Eye (tissue), 1 donor: ENCODE measurements at regions not wholly inside any gene's neighbourhood (a gene's known extent, or its start where the extent isn't known, plus 50 kb on each side); places are given as distances from the start of the nearest gene placed in this dataset.

Source experiments
- DNase-seq: peaks from one replicate; pipeline ENCODE4 v3.0.0-alpha.2; 2015

DNA sequence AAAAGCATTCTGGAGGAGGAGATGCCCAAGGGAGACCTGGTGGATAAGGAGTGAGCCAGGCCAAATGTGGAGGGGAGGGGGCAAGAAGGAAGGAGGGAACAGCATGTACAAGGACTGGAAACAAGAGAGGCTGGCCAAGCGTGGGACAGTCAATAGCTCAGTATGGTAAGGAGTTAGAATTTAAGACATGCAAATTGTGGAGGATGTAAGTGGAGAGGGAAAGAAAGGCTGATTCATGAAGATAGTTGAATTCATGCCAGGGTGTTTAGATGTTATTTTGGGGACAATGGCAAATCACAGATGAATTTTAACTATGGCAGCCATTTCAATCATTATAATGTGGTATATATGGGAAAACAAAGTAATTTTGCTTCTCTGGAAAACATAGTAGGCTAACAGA is 462.3 kb downstream of the MEIS1 start:
- no peak for DNase-seq

DNA sequence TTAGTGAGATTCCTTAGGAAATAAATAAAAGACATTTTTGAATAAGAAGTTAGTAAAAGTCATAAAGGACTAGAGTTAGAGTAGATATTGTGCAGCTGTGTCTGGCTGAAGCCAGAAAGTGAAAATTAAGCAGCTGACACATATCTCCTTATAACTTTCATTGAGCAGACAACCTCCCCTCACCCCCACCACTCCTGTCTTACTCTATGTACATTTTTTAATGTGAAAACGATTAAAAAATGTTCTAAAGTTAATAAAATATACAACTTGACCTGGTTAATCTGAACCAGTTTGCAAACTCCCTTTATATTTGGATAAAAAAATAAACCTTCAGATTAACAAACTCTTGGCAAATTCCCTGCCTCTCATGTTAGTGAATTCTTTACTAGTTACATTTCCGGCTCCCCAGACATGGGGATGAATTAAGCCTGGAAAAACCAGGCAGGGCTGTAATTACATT is 462.8 kb downstream of the MEIS1 start:
- DNase-seq = no peak

DNA sequence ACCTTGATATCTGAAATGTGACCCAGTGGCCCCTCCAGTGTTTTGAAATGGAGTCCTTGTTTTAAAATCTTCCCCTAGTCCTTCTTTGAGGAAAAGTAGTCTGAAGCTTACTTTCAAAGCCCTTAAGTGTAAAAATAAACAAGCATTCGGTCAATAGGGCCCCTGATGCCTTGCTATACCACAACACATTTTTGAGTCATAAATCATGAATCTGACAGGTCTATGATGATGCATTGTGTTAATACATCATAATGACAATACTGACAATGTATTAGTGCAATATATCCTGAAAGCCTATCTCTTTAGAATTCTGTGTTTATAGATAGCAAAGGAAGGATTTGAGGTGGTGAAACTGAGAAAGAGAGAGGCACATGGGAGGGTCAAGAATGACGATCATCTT is 464.2 kb downstream of the MEIS1 start:
- DNase-seq = no peak

DNA sequence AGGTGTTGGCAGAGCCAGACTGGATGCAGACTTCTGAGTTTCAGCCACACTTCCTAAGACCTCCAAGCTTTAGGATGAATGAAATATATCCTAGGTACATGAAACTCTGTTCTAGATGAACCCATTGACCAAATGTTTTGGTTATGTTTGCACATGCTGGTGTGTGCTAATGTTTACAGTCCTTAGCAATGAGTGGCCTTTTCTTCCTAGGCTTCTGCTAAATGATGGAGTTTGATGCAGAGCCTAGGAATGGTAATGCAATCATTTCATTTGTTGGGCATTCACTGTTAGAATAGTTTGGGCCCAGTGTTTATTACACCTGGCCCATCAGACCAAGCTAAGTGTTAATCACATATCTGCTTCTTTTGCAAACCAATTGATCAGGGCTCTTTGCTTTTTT is 464.7 kb downstream of the MEIS1 start:
- no peak for DNase-seq

DNA sequence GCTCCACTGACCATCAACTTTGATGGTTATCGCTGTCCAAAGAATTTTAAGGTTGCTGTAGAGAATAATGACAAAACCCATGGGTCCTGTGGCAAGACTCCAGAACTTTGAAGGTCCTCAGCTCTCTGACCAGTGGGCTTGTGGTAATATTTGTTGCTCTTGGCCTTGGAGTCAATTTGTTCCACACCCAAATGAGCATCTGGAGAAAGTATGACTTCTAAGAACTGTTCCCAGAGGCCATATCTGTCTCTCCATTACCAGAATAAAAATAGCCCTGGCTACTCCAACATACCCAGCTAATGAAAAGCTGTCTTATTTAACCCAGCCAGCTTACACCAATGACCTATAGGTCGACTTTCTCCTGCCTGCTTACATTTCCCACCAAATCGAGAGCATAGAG is 466.4 kb downstream of the MEIS1 start:
- DNase-seq = no peak

DNA sequence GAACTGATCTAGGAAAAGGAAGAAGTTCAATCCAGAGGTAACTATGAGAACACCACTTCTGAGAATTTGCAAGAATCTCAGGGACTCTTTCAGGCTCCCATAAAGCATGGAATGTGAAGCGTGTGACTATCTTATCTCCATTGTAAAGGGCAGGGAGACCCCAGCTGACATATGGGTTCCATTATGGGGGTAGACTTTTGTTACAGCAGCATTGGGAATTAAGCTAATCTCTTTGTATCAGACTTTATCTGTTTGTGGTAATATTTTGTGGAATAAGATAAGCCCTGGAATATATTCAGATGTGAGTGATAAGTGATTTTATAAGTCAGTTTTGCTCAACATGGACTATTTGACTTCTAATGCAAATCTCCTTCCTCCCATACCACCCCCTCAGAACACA is 468.3 kb downstream of the MEIS1 start:
- DNase-seq = no peak

DNA sequence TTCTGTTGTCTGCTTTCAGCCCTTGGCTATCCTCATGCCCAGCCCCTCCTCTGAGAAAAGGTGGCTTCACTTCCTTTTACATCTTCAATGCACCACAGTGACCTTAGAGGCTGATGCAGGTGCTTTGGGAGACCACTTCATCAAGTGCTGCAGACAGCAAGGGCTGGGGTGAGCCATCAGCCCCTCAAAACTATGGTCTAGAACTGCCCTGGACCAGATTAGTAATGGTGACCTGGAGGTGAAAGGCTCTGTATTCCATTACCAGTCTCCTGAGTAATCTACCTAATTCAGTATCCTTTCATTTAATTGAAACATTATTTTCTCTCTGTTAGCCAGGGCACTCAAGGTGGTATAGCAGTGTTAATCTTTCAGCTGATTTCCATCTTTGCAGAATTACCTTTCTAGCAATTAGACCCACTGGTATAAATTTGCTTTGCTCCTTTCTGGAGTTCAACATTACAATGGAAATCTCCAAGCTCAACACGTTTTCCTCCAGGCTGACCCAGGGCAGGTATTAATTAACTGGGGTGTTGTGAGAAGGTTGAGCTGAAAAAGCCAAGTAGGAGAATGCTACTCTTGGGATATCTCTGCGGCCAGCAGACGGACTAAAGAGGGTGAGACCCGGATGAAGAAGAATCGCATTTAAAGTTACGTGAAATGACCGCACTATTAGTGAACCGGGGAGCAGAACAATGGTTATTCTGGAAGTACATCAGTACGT is 469.0 kb downstream of the MEIS1 start:
- no peak for DNase-seq

DNA sequence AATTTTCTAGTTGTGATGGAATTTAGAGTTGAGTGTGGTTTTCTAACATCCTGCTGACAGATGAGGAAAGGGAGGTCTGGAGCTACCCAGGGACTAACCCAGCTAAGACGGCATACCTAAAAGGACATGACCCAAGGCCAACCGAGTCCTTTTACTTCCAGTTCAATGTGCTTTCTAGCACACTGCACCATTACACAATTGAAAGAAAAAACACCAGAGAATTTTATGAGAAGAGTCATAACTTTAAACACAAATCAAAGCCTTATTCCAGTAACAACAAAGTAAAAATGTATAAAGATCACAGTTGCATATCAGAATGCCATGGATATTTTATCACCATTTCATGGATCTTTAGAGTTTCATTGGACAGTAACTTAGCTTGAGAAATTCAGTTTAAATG is 480.3 kb downstream of the MEIS1 start:
- no peak for DNase-seq

DNA sequence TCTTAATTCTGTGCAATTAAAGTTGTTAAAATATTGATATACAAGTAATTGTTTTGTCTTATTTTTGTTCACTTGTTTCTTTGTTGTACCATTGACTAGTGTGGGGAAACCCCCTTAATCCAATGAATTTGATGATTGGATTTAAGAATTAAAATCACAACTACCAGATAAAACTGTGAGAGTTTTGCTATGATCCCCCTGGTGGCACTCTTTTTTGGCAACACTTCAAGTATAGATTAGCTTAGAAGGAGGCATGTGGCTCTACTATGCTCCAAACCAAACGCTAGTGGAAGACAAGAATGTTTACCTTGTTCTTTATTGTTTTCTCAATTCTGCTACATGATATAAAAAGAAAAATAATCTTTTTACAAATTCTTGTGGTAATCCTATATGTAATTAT is 477.8 kb upstream of the ETAA1 start:
- no peak for DNase-seq

DNA sequence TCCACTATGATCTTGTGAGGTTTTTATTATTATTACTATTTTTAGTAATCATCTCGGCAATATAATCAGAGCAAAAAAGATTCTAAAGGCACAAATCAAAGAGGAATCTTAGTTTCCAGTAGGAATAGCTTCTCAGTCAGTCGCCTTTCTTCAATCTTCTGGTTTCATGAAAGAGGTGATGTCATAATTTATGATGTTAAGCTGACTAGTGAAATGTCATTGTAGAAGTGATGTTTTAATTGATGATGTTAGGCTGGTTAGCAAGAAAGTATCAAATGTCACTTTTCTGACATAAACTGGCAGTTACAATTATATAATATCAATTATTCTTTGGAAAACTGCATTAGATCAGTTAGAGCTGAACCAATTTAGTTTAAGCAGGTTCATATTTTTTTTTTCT is 476.7 kb upstream of the ETAA1 start:
- DNase-seq = no peak

DNA sequence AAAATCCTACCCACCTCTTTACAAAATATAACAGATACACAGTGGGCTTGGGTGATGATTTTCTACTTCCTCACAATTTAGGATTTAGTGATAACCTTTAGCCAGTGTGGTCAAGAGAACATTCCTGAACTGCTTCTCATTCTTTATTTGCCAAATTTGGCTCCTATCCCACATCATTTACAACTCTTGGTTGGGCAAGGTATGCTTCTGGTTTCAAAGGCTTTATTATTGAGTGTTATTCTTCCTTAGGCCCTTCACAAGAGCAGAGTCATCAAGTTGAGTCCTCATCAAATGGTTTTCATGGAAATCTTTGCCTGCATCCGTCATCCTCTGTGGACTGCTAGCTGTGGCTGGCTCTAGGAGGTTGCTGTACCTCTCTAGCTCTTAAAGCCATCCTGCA is 472.0 kb upstream of the ETAA1 start:
- no peak for DNase-seq

DNA sequence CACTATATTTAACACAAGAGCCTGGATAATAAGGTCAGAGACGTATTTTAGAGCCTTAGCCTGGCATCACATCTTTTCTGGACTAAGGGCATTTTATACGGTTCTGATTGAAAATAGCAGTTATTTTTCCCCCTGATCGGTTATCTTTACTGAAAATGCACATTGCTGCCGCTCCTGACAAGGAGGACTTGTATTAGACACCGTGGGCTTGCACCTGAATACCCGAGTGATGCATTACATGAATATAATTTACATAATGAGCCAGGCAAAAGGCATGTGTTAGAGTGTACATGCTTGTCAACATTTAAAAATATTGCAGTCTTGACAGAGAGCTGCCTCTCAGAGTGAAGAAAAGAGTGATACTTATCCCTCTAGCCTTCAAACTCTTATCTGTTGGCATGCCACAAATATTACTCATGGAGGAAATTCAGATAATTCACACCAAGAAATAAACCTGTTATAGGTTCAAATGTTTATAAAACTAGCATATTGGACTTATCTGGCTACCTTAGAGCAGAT is 470.5 kb upstream of the ETAA1 start:
- no peak for DNase-seq

DNA sequence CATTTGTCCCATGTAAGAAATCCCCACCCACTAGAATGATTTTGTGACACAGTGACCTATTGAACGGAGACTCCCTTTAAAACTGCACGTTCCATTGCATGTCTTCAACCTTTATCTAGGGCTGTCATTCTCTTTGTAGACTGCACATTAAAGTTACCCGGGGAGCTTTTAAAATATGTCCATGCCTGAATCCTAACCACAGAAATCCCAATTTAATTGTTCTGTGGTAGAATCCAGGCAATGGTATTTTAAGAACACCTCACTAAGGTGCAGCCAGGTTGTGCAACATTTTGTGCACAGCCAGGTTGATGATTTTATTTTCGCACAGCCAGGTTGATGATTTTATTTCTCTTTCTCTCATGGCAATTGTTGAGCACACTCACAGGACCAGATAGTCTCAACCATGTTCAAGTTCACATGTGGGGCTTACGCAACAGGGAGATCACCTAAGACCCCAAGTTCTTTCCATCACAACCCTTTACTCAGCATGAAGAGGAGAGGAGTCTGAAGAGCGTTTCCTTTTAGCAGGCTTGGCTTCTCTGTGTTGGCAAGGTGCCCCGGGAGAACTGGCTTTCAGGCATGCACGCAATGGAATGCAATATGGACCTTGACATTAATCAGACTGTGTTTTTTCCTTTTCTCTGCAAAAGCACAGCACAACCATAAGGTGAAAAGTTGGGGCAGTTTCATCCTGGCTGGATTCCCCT is 467.3 kb upstream of the ETAA1 start:
- peak; percentile 41 for DNase-seq

DNA sequence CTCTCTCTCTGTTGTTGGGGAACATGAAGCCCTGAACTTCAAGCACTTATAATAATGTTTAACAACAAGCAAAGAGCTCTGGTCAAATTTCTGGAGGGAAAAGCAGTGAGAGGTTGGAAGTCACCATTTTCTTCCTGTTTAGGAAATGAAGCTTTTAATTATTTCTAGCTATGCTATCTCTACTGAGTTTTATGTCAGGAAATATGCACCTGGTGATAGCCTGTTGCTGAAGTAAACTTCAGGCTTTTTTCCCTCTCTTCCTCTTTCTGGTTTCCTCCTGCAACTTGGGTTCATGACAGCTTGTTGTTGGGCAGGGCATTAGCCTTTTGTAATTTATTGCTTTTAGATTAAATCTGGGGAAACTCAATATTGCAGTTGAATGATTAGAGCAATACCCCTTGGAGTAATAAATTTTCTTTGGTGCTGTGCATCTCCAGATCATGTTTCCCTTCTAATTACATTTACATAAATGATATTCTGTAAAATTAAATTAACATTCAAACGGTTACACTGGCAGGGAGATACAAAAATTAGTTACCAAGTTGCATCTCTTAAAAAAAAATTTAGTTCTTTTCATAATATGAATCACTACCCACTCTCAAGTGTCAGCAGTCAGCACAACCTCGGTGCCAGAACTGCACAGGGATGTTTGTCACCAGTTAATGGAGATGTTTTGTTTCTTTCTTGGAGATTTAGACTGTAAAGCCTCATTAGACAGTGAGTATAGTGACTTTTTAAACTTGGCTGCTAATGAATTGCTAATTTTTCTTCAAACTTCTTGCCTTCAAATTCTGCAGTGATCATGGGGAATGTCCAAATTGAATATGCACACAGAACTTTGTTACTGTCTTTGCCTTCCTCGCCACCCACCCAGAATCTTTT is 466.6 kb upstream of the ETAA1 start:
- DNase-seq = no peak

DNA sequence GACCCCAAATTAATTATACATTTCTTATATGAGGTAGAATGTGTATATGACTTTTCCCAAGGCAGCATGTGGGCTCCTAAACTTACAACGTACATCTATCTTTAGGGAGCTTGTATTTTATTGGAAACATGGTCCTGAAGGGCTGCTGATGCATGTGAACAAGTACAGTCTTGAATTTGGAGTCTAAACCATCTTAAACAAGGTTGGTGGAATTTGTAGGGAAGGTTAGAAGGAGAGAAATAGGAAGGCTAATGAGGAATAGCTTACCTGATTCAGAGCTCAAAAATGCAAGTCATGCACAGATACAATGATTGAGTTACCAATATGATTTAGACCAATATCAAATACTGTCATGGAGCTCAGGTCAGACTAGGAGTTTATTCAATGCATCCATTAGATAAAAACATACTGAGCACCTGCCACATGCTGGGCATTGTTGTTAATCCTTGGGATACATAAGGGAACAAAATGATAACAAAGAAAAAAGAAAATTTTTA is 458.6 kb upstream of the ETAA1 start:
- DNase-seq = no peak

DNA sequence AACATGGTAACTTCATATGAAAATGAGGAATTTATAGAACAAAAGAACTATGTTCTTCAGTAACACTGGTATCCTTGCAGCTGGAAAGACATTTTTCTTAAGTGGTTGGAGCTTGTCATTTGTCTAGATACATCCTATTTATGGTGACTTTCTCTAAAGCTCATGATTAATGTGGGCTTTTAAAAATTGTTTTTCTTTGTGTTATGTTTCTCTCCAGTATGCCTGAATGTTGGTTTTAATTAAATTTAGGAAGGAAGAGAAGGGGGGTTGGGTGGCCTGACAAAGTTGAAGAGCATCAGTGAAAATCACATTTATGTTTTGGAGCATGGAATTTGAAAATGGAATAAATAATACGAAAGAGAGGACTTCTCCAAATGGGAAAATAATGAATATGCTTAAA is 457.1 kb upstream of the ETAA1 start:
- DNase-seq = no peak

DNA sequence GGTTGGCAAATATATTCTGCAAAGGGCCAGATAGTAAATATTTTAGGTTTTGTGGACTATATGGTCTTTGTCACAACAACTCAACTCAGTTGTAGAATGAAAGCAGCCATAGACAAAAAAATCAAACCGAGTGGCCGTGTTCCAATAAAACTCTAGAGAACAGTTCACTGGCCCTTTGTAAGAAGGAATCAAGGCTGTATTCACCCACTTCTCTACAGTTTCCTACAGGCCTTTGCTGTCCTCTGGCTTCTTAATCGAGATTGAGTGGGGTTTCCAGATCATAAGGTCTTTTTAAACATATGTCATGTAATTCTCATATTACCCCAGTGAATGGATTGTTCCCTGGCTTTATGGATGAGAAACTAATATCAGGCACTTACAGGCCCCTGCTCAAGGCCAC is 448.9 kb upstream of the ETAA1 start:
- DNase-seq = no peak

DNA sequence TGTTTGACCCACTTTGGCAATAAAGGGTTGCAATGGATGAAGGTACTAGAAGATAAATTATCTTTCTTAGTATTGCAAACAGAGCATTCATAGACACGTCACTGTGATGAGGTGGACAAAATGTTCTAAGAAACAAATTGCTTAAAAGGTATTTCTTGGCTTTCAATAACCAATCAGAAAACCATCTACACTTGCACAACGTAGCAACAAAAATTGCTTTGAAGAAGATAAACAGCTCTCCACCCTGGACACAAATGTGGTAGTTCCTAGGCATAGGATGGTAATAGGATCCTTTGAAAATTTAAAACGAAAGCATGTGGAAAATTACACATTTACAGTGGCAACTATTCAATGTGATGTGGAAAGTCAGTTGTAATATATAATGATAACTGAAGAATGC is 439.9 kb upstream of the ETAA1 start:
- DNase-seq = no peak

DNA sequence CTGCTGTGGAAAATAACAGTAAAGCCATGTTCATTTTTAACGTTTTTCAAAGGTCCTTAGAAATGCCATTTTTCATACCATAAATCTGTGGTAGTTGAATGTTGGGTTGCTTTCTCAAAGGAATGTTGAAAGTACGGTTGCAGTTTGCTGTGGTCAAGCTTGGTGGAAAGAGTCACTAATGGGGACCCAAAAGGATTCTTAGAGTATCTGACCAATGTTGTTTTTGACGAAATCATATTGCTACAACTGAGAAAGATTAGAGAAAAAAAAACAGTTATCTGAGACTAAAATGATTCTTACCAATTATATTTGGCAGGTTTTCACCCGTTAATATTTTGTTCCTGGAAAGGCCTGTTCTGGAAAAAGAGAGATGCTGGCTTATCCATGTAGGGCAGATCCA is 439.5 kb upstream of the ETAA1 start:
- no peak for DNase-seq

DNA sequence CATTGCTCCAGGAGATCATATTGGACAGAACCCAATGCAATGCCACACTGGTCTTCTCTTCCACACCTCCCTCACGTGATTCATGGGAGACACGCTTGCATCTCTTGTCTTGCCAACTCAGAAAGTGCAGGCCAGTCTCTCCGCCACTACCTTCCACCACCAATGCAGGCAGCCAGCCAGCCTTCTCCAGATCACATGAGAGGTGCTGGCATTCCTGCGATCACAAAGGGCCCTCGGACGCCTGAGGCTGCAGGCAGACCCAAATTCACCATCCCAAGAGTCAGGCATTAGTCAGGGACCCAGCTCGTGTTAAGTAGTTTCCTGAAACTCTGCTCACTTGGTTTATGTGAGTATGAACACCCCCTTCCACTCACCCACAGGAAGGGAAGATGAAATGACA is 437.0 kb upstream of the ETAA1 start:
- DNase-seq = no peak

DNA sequence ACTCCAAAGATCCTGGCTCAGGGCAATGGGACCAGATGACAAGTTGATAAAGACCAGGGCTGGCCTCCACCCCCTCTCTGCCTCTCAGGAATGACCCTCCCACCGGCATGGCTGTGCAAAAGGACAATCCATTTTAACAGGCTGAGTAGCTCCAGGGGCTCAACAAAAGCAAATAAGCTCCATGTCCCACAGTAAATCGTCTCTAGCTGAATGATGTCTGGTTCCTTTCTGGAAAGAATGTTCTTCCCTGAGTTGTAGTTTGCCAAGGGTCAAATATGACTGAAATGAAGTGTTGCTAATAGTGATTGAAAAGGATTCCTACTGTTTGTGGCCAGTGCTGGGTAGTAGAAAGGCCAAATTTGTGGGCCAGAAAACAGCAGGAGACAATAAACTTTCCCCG is 434.4 kb upstream of the ETAA1 start:
- DNase-seq = no peak

DNA sequence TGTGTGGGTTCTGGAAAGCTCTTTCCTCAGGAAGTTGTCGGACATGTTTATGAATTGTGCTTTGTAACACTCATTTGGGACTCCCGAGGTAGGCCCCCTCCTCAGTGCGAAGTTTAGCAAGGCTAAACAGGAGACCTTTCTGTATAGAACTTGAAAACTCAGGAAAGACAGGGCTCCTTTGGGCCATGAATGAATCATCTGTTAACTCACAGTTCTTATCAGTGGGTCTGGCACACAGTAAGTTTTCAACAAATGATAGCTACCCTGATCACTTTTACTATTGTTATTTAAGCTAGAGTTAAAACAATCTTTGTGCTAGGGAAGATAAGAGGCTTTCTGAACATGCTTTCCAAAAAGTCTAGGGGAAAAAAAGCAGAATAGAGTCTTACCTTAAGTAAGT is 430.5 kb upstream of the ETAA1 start:
- no peak for DNase-seq

DNA sequence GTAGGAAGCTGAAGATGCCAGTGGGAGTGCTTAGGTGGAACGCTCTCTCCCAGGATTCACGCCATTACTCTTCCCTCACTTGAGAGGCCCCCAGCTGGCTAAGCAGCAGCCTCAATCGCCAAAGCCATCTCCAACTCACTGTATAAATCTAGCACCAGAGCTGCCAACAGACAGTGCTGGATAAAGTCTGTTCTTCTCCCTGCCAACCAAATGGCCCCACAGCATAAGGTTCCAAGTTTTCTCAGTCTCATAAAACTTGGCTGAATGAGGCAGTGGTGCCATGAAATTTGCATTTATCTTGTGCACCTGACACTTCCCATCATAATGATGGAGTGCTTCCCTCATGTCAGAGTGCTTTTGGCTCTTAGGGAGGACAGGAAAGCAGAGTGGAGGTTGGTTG is 428.2 kb upstream of the ETAA1 start:
- DNase-seq = no peak
